K562 (cell line): ENCODE measurements at regions not wholly inside any gene's neighbourhood (a gene's known extent, or its start where the extent isn't known, plus 50 kb on each side); places are given as distances from the start of the nearest gene placed in this dataset.

Experiments used
- ATAC-seq: fragments of 200-7000 bp; cut with Tn5 transposase; 3 replicates; pipeline ENCODE4 v1.9.1; 2020; ENCODE audit warnings: moderate library complexity
- BruUV-seq: library from RNA; stranded (reverse); fragments of 400-500 nt; replicated peaks from 2 replicates; lab custom pipeline; 2021; lab: Mats Ljungman, UMichigan
- CTCF ChIA-PET: fragments of 300-600 bp; formaldehyde crosslinking; extraction: SDS; loops from one replicate; lab custom pipeline; 2021; ENCODE audit warnings: low intra/inter-chr PET ratio; lab: Yijun Ruan, JAX
- POLR2A ChIA-PET: fragments of 300-600, 350-650 bp; sonication (Branson Sonifier 250); formaldehyde crosslinking; extraction: SDS; loops from one replicate; lab custom pipeline; 2021; ENCODE audit warnings: antibody characterized with exemption, inconsistent platforms; lab: Yijun Ruan, JAX
- DNase-seq, 4 experiments: peaks; one replicate each; pipeline versions ENCODE4 v3.0.0 to v3.0.0-alpha.2; 2011 to 2018; ENCODE audit warnings: low spot score in 3 of 4, mixed read lengths in 3 of 4; ENCODE audit errors: extremely low read depth in 1 of 4
- FAIRE-seq: peaks from 2 replicates; lab custom pipeline; 2011; peaks lifted over from hg19 to GRCh38; lab: Jason Lieb, UNC
- H2AFZ ChIP-seq: 2 replicates; pipeline ENCODE4 v1.6.0; 2011; ENCODE audit warnings: low read depth, low read length, control low read depth, inconsistent platforms
- H3K27ac ChIP-seq: fragments of 200-600 bp; 3 replicates; pipeline ENCODE4 v1.8.0; 2011; ENCODE audit warnings: low read depth, mild to moderate bottlenecking, control low read depth, inconsistent platforms, low read length, moderate library complexity, mixed read lengths; ENCODE audit errors: extremely low read depth
- H3K27me3 ChIP-seq, 2 experiments: fragments of 300-600 bp in 1 of 2; 2 replicates in 1 of 2; 3 replicates in 1 of 2; pipeline versions ENCODE4 v1.6.0 to v1.8.0; 2011; ENCODE audit warnings: inconsistent platforms in 2 of 2, low read length in 2 of 2, mild to moderate bottlenecking in 1 of 2, mixed read lengths in 1 of 2, moderate library complexity in 1 of 2; ENCODE audit not compliant: control insufficient read depth in 2 of 2, insufficient read depth in 2 of 2
- H3K36me3 ChIP-seq: fragments of 300-600 bp; 3 replicates; pipeline ENCODE4 v1.8.0; 2011; ENCODE audit warnings: mild to moderate bottlenecking, low read length, inconsistent platforms; ENCODE audit not compliant: control insufficient read depth, insufficient read depth
- H3K4me1 ChIP-seq, 2 experiments: fragments of 200-600 bp in 1 of 2; replicated peaks in 1 of 2; 2 replicates in 1 of 2; 3 replicates in 1 of 2; pipeline versions ENCODE4 v1.5.1 to v1.8.0; 2011; ENCODE audit warnings: inconsistent platforms in 2 of 2, low read length in 2 of 2, mild to moderate bottlenecking in 1 of 2, mixed read lengths in 1 of 2, moderate library complexity in 1 of 2; ENCODE audit not compliant: control insufficient read depth in 2 of 2, insufficient read depth in 2 of 2
- H3K4me2 ChIP-seq: 2 replicates; pipeline ENCODE4 v1.6.1; 2011; ENCODE audit warnings: low read length, control low read depth, inconsistent platforms, mixed read lengths; ENCODE audit not compliant: insufficient read depth
- H3K4me3 ChIP-seq: fragments of 200-600 bp; sonication (generic), shearing (Covaris generic); 2 replicates; pipeline ENCODE4 v1.5.1; 2016; ENCODE audit warnings: control low read depth, inconsistent platforms
- H3K79me2 ChIP-seq: fragments of 200-600 bp; 3 replicates; pipeline ENCODE4 v1.8.0; 2011; ENCODE audit warnings: low read length, inconsistent platforms; ENCODE audit not compliant: control insufficient read depth, insufficient read depth
- H3K9ac ChIP-seq, 2 experiments: 2 replicates each; pipeline versions ENCODE4 v1.6.0 to v1.6.1; 2011; ENCODE audit warnings: low read depth in 2 of 2, low read length in 2 of 2, control low read depth in 1 of 2, inconsistent platforms in 1 of 2, mild to moderate bottlenecking in 1 of 2, mixed read lengths in 1 of 2; ENCODE audit not compliant: insufficient read depth in 1 of 2
- H3K9me1 ChIP-seq: one replicate; pipeline ENCODE4 v1.6.0; 2011; ENCODE audit warnings: inconsistent platforms, mild to moderate bottlenecking, low read length, moderate library complexity; ENCODE audit not compliant: control insufficient read depth, insufficient read depth
- H3K9me3 ChIP-seq: replicated peaks from 2 replicates; pipeline ENCODE4 v1.5.1; 2011; ENCODE audit warnings: low read depth, low read length, inconsistent platforms; ENCODE audit not compliant: control insufficient read depth, insufficient read depth
- H4K20me1 ChIP-seq: replicated peaks from 2 replicates; pipeline ENCODE4 v1.6.1; 2011; ENCODE audit warnings: low read length, inconsistent platforms, mixed read lengths; ENCODE audit not compliant: control insufficient read depth, insufficient read depth
- BHLHE40 ChIP-seq: IDR thresholded peaks from 2 replicates; pipeline ENCODE4 v1.6.1; 2011; ENCODE audit warnings: low read length, improper control_type of control experiment
- CTCFL ChIP-seq: IDR thresholded peaks from 2 replicates; pipeline ENCODE4 v1.6.1; 2011; ENCODE audit warnings: borderline replicate concordance, low read depth, mild to moderate bottlenecking, moderate library complexity, low read length; ENCODE audit not compliant: insufficient read depth, poor library complexity, severe bottlenecking
- ELF4 ChIP-seq: fragments of 450-650 bp; formaldehyde crosslinking; IDR thresholded peaks from 2 replicates; pipeline ENCODE4 v1.4.0; 2022; ENCODE audit warnings: missing genetic modification characterization
- KDM4B ChIP-seq, 2 experiments: fragments of 450-650 bp in 1 of 2; sonication (generic) in 1 of 2; IDR thresholded peaks; 2 replicates each; pipeline ENCODE4 v1.6.1; 2016 to 2017; ENCODE audit warnings: borderline replicate concordance in 2 of 2, antibody characterized with exemption in 1 of 2, low read depth in 1 of 2, mild to moderate bottlenecking in 1 of 2
- NFYB ChIP-seq: IDR thresholded peaks from 2 replicates; pipeline ENCODE4 v1.6.1; 2011; ENCODE audit warnings: mild to moderate bottlenecking, moderate library complexity; ENCODE audit not compliant: insufficient read length; ENCODE audit errors: extremely low read depth
- RBM15 ChIP-seq: fragments of 200-400 bp; formaldehyde crosslinking; IDR thresholded peaks from 2 replicates; pipeline ENCODE4 v1.6.1; 2018; ENCODE audit warnings: mild to moderate bottlenecking, low read length, moderate library complexity; ENCODE audit not compliant: insufficient read depth
- SREBF2 ChIP-seq: sonication (generic); formaldehyde crosslinking; IDR thresholded peaks from 2 replicates; pipeline ENCODE4 v1.4.0; 2020; ENCODE audit warnings: mild to moderate bottlenecking, missing genetic modification reagents
- STAT5B ChIP-seq: fragments of 250-450 bp; sonication (Bioruptor Pico); IDR thresholded peaks from 2 replicates; pipeline ENCODE4 v1.8.0; 2021; ENCODE audit warnings: mild to moderate bottlenecking, inconsistent platforms
- WGBS: fragments of 100-300 bp; shearing (Covaris generic); methylation state at CpG from one replicate; pipeline ENCODE4 v1.1.6; 2016; ENCODE audit warnings: low coverage, mixed read lengths; ENCODE audit not compliant: insufficient coverage; ENCODE audit errors: missing lambda C conversion rate; 5-methylcytosine and 5-hydroxymethylcytosine counted together
- in situ Hi-C: fragments of 300-500 bp; cut with MboI; formaldehyde crosslinking; loops from 4 replicates; pipeline ENCODE4 v1.15.0; 2018; ENCODE audit warnings: inconsistent platforms, mixed read lengths
- intact Hi-C: fragments of 100-400 bp; cut with micrococcal nuclease; formaldehyde crosslinking; loops from 2 replicates; pipeline ENCODE4 v1.14.2; 2022
- TF ChIP-seq, protein P1 (sequence below): fragments of 450-650 bp; IDR thresholded peaks from 2 replicates; pipeline ENCODE4 v1.6.1; 2016; ENCODE audit warnings: mild to moderate bottlenecking
- TF ChIP-seq, protein P2 (sequence below): sonication (generic); formaldehyde crosslinking; IDR thresholded peaks from 2 replicates; pipeline ENCODE4 v1.8.1; 2022; ENCODE audit warnings: missing genetic modification reagents
- TF ChIP-seq, protein P3 (sequence below): sonication (generic); formaldehyde crosslinking; IDR thresholded peaks from 2 replicates; pipeline ENCODE4 v1.8.1; 2023; ENCODE audit warnings: mild to moderate bottlenecking, missing genetic modification reagents
- TF ChIP-seq, protein P4 (sequence below), 2 experiments: fragments of 200-800 bp in 1 of 2; sonication (Bioruptor generic) in 1 of 2; sonication (generic) in 1 of 2; formaldehyde crosslinking in 1 of 2; IDR thresholded peaks in 1 of 2; conservative IDR thresholded peaks in 1 of 2; 2 replicates each; pipeline versions ENCODE4 v1.5.0 to v1.6.1; 2016 to 2020; ENCODE audit warnings: missing compliant biosample characterization in 1 of 2, missing genetic modification characterization in 1 of 2, missing genetic modification reagents in 1 of 2

DNA sequence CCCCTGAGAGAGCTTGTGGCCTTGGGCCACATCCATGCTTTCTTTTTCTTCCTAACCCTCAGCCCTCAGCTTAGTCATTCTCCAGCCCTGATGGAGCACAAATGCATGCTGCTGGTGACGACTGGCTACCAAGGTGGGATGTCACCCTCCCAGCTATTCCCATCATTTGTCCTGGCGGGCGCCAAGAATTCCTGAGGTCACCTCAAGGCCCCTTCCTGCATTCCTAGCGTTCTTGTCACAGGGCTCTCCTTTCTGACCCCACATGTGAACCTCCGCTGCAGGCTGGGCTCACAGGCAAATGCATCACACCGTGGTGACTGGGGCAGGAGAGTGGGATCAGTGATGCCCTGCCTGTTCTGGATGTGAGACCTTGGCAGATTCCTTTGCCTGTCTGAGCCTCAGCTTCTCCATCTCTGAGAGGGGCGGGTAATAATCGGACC is 53.4 kb upstream of the IFFO2 start:
- no peak overlapping the region for H3K4me3 ChIP-seq
- CTCF ChIA-PET, result no interaction called here

More for the DNA sequence above, 53.4 kb upstream of the IFFO2 start:
- ATAC-seq (no peak), FAIRE-seq (no peak), DNase-seq (no peak)
- Histone ChIP-seq H3K9me1 (no peaks in the 10 kb centered on the region), H3K4me1 (peaks cover 3 to 8% of the 10 kb centered on the region in 2 experiments; a peak in 2 of 5 replicates), H3K9me3 (no peaks in the 10 kb centered on the region), H3K9ac (no peak overlapping the region), H3K36me3 (no peaks in the 10 kb centered on the region), H3K4me2 (no peak overlapping the region), H2AFZ (no peak overlapping the region), H3K27me3 (peaks cover 44 to 71% of the 10 kb centered on the region in 2 experiments), H4K20me1 (peaks cover 16% of the 10 kb centered on the region), H3K27ac (no peak overlapping the region), H3K79me2 (no peaks in the 10 kb centered on the region)
- POLR2A ChIA-PET, result interaction anchor here (0.5 to 1.2 kb wide), 2 partner anchors 22 to 1638 kb away, joined by 3 read pairs; partner anchors contain the start of gene PADI6
- intact Hi-C loops (no loop called here), in situ Hi-C loops (no loop called here)
- no TSS peak for BruUV-seq
- TF ChIP-seq KDM4B (IDR thresholded peaks at IDR 0.05; ENCODE audit: borderline replicate concordance in 2 of 2, low read depth in 1 of 2), result no peak
- TF ChIP-seq, protein P1, sequence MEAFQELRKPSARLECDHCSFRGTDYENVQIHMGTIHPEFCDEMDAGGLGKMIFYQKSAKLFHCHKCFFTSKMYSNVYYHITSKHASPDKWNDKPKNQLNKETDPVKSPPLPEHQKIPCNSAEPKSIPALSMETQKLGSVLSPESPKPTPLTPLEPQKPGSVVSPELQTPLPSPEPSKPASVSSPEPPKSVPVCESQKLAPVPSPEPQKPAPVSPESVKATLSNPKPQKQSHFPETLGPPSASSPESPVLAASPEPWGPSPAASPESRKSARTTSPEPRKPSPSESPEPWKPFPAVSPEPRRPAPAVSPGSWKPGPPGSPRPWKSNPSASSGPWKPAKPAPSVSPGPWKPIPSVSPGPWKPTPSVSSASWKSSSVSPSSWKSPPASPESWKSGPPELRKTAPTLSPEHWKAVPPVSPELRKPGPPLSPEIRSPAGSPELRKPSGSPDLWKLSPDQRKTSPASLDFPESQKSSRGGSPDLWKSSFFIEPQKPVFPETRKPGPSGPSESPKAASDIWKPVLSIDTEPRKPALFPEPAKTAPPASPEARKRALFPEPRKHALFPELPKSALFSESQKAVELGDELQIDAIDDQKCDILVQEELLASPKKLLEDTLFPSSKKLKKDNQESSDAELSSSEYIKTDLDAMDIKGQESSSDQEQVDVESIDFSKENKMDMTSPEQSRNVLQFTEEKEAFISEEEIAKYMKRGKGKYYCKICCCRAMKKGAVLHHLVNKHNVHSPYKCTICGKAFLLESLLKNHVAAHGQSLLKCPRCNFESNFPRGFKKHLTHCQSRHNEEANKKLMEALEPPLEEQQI, result no peak
- no peak for TF ChIP-seq RBM15
- TF ChIP-seq CTCFL, result no peak
- TF ChIP-seq, protein P2, sequence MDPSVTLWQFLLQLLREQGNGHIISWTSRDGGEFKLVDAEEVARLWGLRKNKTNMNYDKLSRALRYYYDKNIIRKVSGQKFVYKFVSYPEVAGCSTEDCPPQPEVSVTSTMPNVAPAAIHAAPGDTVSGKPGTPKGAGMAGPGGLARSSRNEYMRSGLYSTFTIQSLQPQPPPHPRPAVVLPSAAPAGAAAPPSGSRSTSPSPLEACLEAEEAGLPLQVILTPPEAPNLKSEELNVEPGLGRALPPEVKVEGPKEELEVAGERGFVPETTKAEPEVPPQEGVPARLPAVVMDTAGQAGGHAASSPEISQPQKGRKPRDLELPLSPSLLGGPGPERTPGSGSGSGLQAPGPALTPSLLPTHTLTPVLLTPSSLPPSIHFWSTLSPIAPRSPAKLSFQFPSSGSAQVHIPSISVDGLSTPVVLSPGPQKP (CRISPR knock-in tag), result no peak
- TF ChIP-seq BHLHE40, result no peak
- no peak for TF ChIP-seq SREBF2 (CRISPR knock-in tag)
- TF ChIP-seq, protein P3, sequence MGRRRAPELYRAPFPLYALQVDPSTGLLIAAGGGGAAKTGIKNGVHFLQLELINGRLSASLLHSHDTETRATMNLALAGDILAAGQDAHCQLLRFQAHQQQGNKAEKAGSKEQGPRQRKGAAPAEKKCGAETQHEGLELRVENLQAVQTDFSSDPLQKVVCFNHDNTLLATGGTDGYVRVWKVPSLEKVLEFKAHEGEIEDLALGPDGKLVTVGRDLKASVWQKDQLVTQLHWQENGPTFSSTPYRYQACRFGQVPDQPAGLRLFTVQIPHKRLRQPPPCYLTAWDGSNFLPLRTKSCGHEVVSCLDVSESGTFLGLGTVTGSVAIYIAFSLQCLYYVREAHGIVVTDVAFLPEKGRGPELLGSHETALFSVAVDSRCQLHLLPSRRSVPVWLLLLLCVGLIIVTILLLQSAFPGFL (CRISPR knock-in tag), result no peak
- TF ChIP-seq NFYB, result no peak
- TF ChIP-seq, protein P4, sequence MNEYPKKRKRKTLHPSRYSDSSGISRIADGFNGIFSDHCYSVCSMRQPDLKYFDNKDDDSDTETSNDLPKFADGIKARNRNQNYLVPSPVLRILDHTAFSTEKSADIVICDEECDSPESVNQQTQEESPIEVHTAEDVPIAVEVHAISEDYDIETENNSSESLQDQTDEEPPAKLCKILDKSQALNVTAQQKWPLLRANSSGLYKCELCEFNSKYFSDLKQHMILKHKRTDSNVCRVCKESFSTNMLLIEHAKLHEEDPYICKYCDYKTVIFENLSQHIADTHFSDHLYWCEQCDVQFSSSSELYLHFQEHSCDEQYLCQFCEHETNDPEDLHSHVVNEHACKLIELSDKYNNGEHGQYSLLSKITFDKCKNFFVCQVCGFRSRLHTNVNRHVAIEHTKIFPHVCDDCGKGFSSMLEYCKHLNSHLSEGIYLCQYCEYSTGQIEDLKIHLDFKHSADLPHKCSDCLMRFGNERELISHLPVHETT (CRISPR knock-in tag; conservative IDR thresholded peaks at IDR 0.05 in 1 of 2, IDR thresholded peaks at IDR 0.05 in 1 of 2), result no peak
- TF ChIP-seq STAT5B, result no peak
- TF ChIP-seq ELF4 (CRISPR knock-in tag), result no peak
- WGBS, result 5% methylated on average over 8 of the region's 8 CpGs
